Calu3 (cell line): ENCODE measurements at regions not wholly inside any gene's neighbourhood (a gene's known extent, or its start where the extent isn't known, plus 50 kb on each side); places are given as distances from the start of the nearest gene placed in this dataset.

Experiments
- BruUV-seq: library from RNA; stranded (reverse); fragments of 400-500 nt; replicated peaks from 2 replicates; lab custom pipeline; 2021; lab: Mats Ljungman, UMichigan
- CTCF ChIA-PET: fragments of 300-600 bp; sonication (Branson Sonifier 250); formaldehyde crosslinking; loops from one replicate; lab custom pipeline; 2022; ENCODE audit warnings: antibody characterized with exemption; lab: Charles Lee
- DNase-seq: peaks from one replicate; pipeline ENCODE4 v3.0.0; 2022
- H3K27ac Mint-ChIP-seq: one replicate; pipeline ENCODE4 v1.8.0; 2022; ENCODE audit warnings: mixed read lengths; ENCODE audit not compliant: unreplicated experiment
- H3K27me3 Mint-ChIP-seq: one replicate; pipeline ENCODE4 v1.8.0; 2022; ENCODE audit warnings: mixed read lengths; ENCODE audit not compliant: unreplicated experiment
- H3K36me3 Mint-ChIP-seq: one replicate; pipeline ENCODE4 v1.8.0; 2022; ENCODE audit warnings: mild to moderate bottlenecking, moderate library complexity, mixed read lengths; ENCODE audit not compliant: insufficient read depth, unreplicated experiment
- H3K4me1 Mint-ChIP-seq: one replicate; pipeline ENCODE4 v1.8.0; 2022; ENCODE audit warnings: mild to moderate bottlenecking, low read depth, mixed read lengths; ENCODE audit not compliant: unreplicated experiment
- H3K4me3 Mint-ChIP-seq: one replicate; pipeline ENCODE4 v1.8.0; 2022; ENCODE audit warnings: mild to moderate bottlenecking, low read depth, moderate library complexity, mixed read lengths; ENCODE audit not compliant: unreplicated experiment
- H3K9me3 Mint-ChIP-seq: one replicate; pipeline ENCODE4 v1.8.0; 2022; ENCODE audit warnings: low read depth, mixed read lengths; ENCODE audit not compliant: unreplicated experiment
- intact Hi-C: fragments of 100-400 bp; cut with micrococcal nuclease; formaldehyde crosslinking; loops from one replicate; pipeline ENCODE4 v1.10.0; 2022; ENCODE audit not compliant: unreplicated experiment
- TF ChIP-seq, protein P1 (sequence below): fragments of 200-600 bp; IDR thresholded peaks from one replicate; pipeline ENCODE4 v1.8.0; 2022; ENCODE audit warnings: antibody characterized with exemption; ENCODE audit not compliant: unreplicated experiment

GRCh38 chr13:105059786-105060185, 1475.7 kb downstream of the EFNB2 start:
- Mint-ChIP-seq H3K36me3 (no peaks in the 10 kb centered on the region), H3K27me3 (no peaks in the 10 kb centered on the region), H3K4me1 (no peaks in the 10 kb centered on the region), H3K4me3 (no peak overlapping the region), H3K9me3 (no peaks in the 10 kb centered on the region), H3K27ac (no peak overlapping the region)
- BruUV-seq = no TSS peak
- DNase-seq = no peak
- TF ChIP-seq, protein P1, sequence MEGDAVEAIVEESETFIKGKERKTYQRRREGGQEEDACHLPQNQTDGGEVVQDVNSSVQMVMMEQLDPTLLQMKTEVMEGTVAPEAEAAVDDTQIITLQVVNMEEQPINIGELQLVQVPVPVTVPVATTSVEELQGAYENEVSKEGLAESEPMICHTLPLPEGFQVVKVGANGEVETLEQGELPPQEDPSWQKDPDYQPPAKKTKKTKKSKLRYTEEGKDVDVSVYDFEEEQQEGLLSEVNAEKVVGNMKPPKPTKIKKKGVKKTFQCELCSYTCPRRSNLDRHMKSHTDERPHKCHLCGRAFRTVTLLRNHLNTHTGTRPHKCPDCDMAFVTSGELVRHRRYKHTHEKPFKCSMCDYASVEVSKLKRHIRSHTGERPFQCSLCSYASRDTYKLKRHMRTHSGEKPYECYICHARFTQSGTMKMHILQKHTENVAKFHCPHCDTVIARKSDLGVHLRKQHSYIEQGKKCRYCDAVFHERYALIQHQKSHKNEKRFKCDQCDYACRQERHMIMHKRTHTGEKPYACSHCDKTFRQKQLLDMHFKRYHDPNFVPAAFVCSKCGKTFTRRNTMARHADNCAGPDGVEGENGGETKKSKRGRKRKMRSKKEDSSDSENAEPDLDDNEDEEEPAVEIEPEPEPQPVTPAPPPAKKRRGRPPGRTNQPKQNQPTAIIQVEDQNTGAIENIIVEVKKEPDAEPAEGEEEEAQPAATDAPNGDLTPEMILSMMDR = no peak
- CTCF ChIA-PET = interaction anchor here (0.5 kb wide), 1 partner anchor 47 kb away, joined by 3 read pairs; no protein-coding TSS in a partner anchor
- intact Hi-C loops = no loop called here

DNA sequence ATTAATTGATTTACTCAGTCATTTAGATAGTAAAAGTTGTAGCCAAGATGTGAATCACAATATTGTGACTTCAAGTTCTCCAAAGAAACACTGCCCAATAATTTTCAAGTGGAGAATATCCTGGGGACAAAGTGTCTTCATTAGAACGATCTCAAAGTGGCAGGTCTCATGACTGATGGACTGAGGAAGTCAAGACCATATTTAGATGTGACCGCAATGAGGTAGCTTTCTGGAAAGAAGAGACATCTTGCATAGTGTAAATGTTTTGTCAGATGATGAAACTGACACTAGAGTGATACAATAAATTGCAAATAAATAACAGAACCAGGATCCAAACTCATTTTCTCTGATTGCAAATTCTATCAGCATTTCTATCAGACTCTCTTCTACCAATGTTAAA, 1476.9 kb downstream of the EFNB2 start:
- Mint-ChIP-seq H3K4me1 (no peaks in the 10 kb centered on the region), H3K4me3 (no peak overlapping the region), H3K27ac (no peak overlapping the region), H3K36me3 (no peaks in the 10 kb centered on the region), H3K27me3 (no peaks in the 10 kb centered on the region), H3K9me3 (no peaks in the 10 kb centered on the region)
- intact Hi-C loops = no loop called here
- BruUV-seq = no TSS peak
- TF ChIP-seq, protein P1 = no peak
- no peak for DNase-seq
- CTCF ChIA-PET = no interaction called here

DNA sequence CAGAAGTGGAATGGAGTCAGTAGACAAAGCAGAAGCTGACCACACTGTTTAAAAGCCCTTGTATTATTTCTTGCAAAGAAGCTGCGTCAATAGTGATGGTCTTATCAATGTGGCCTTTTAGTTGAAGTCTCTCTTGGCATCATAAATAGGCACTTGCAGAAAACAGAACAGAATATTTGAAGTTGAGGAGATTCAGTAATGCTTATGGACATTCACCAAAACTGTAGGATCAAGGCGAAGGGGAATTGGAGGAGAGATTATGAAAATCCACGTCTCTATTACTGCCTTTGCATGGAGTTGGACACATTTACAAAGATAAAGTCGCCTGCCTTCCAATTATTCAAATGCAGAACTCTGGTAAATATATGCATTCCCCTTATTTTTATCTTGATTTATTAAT, 1482.8 kb downstream of the EFNB2 start:
- intact Hi-C loops = no loop called here
- no peak for DNase-seq

GRCh38 chr13:105050686-105051085, 1484.8 kb downstream of the EFNB2 start:
- no peak overlapping the region for H3K27ac Mint-ChIP-seq
- H3K4me1 Mint-ChIP-seq = no peaks in the 10 kb centered on the region
- H3K9me3 Mint-ChIP-seq = no peaks in the 10 kb centered on the region
- H3K4me3 Mint-ChIP-seq = no peak overlapping the region
- no peak for DNase-seq
- BruUV-seq = no TSS peak
- CTCF ChIA-PET = no interaction called here
- H3K36me3 Mint-ChIP-seq = no peaks in the 10 kb centered on the region
- intact Hi-C loops = no loop called here
- TF ChIP-seq, protein P1 = no peak
- H3K27me3 Mint-ChIP-seq = no peaks in the 10 kb centered on the region

More for the DNA sequence above, 1482.8 kb downstream of the EFNB2 start:
- Mint-ChIP-seq H3K27me3 (no peaks in the 10 kb centered on the region), H3K4me3 (no peak overlapping the region), H3K4me1 (no peaks in the 10 kb centered on the region), H3K9me3 (no peaks in the 10 kb centered on the region), H3K27ac (no peak overlapping the region), H3K36me3 (no peaks in the 10 kb centered on the region)
- CTCF ChIA-PET = no interaction called here
- BruUV-seq = no TSS peak
- TF ChIP-seq, protein P1 = no peak
